GM21390 (cell line): ENCODE measurements at regions not wholly inside any gene's neighbourhood (a gene's known extent, or its start where the extent isn't known, plus 50 kb on each side); places are given as distances from the start of the nearest gene placed in this dataset.
A peak's percentile ranks its signal among the peaks of the same experiment; 100 is the strongest.
"Not testable (repeated sequence)": the region's sequence is repeated elsewhere in the genome, so short reads cannot be mapped to it uniquely, and the experiment has no call there.

Experiments
- ATAC-seq: cut with Tn5 transposase; IDR thresholded peaks from one replicate; pipeline ENCODE4 v1.9.1; 2021; ENCODE audit not compliant: unreplicated experiment

GRCh38 chr5:158522776-158523175, 576.9 kb downstream of the EBF1 start:
- no peak for ATAC-seq

- ATAC-seq, result no peak
Measured at GRCh38 chr5:158521995-158522394, 577.7 kb downstream of the EBF1 start.

- no peak for ATAC-seq
Measured at GRCh38 chr5:158519433-158520021, 580.2 kb downstream of the EBF1 start.

- no peak for ATAC-seq
Measured at GRCh38 chr5:158516521-158516920, 583.2 kb downstream of the EBF1 start.

GRCh38 chr5:158514986-158515359, 584.7 kb downstream of the EBF1 start:
- no peak for ATAC-seq

GRCh38 chr5:158514319-158514985, 585.3 kb downstream of the EBF1 start:
- no peak for ATAC-seq

GRCh38 chr5:158513490-158514318, 586.0 kb downstream of the EBF1 start:
- ATAC-seq, result no peak

GRCh38 chr5:158511454-158511853, 588.3 kb downstream of the EBF1 start:
- ATAC-seq, result peak; percentile 82

GRCh38 chr5:158510479-158510878, 589.2 kb downstream of the EBF1 start:
- no peak for ATAC-seq

GRCh38 chr5:158506648-158507047, 593.1 kb downstream of the EBF1 start:
- no peak for ATAC-seq

- ATAC-seq, result no peak
Measured at GRCh38 chr5:158502686-158503085, 597.0 kb downstream of the EBF1 start.

GRCh38 chr5:158499892-158500418, 599.8 kb downstream of the EBF1 start:
- no peak for ATAC-seq

GRCh38 chr5:158499075-158499891, 600.4 kb downstream of the EBF1 start:
- no peak for ATAC-seq

GRCh38 chr5:158496624-158497023, 603.1 kb downstream of the EBF1 start:
- ATAC-seq, result no peak

- ATAC-seq, result no peak
Measured at GRCh38 chr5:158494541-158494940, 605.2 kb downstream of the EBF1 start.

- ATAC-seq, result not testable (repeated sequence)
Measured at GRCh38 chr5:158494044-158494443, 605.7 kb downstream of the EBF1 start.

GRCh38 chr5:158492841-158493242, 606.9 kb downstream of the EBF1 start:
- ATAC-seq, result no peak

- no peak for ATAC-seq
Measured at GRCh38 chr5:158492136-158492535, 607.6 kb downstream of the EBF1 start.

- ATAC-seq, result no peak
Measured at GRCh38 chr5:158487664-158488063, 612.1 kb downstream of the EBF1 start.

- no peak for ATAC-seq
Measured at GRCh38 chr5:158487156-158487555, 612.6 kb downstream of the EBF1 start.

GRCh38 chr5:158486566-158486965, 613.1 kb downstream of the EBF1 start:
- ATAC-seq, result no peak
